K562 (cell line): ENCODE measurements at regions not wholly inside any gene's neighbourhood (a gene's known extent, or its start where the extent isn't known, plus 50 kb on each side); places are given as distances from the start of the nearest gene placed in this dataset.

ENCODE experiments used
- ATAC-seq: fragments of 200-7000 bp; cut with Tn5 transposase; 3 replicates; pipeline ENCODE4 v1.9.1; 2020; ENCODE audit warnings: moderate library complexity
- BruUV-seq: library from RNA; stranded (reverse); fragments of 400-500 nt; replicated peaks from 2 replicates; lab custom pipeline; 2021; lab: Mats Ljungman, UMichigan
- CTCF ChIA-PET: fragments of 300-600 bp; formaldehyde crosslinking; extraction: SDS; loops from one replicate; lab custom pipeline; 2021; ENCODE audit warnings: low intra/inter-chr PET ratio; lab: Yijun Ruan, JAX
- POLR2A ChIA-PET: fragments of 300-600, 350-650 bp; sonication (Branson Sonifier 250); formaldehyde crosslinking; extraction: SDS; loops from one replicate; lab custom pipeline; 2021; ENCODE audit warnings: antibody characterized with exemption, inconsistent platforms; lab: Yijun Ruan, JAX
- DNase-seq, 4 experiments: peaks; one replicate each; pipeline versions ENCODE4 v3.0.0 to v3.0.0-alpha.2; 2011 to 2018; ENCODE audit warnings: low spot score in 3 of 4, mixed read lengths in 3 of 4; ENCODE audit errors: extremely low read depth in 1 of 4
- FAIRE-seq: peaks from 2 replicates; lab custom pipeline; 2011; peaks lifted over from hg19 to GRCh38; lab: Jason Lieb, UNC
- H2AFZ ChIP-seq: 2 replicates; pipeline ENCODE4 v1.6.0; 2011; ENCODE audit warnings: low read depth, low read length, control low read depth, inconsistent platforms
- H3K27ac ChIP-seq: fragments of 200-600 bp; 3 replicates; pipeline ENCODE4 v1.8.0; 2011; ENCODE audit warnings: low read depth, mild to moderate bottlenecking, control low read depth, inconsistent platforms, low read length, moderate library complexity, mixed read lengths; ENCODE audit errors: extremely low read depth
- H3K27me3 ChIP-seq, 2 experiments: fragments of 300-600 bp in 1 of 2; 2 replicates in 1 of 2; 3 replicates in 1 of 2; pipeline versions ENCODE4 v1.6.0 to v1.8.0; 2011; ENCODE audit warnings: inconsistent platforms in 2 of 2, low read length in 2 of 2, mild to moderate bottlenecking in 1 of 2, mixed read lengths in 1 of 2, moderate library complexity in 1 of 2; ENCODE audit not compliant: control insufficient read depth in 2 of 2, insufficient read depth in 2 of 2
- H3K36me3 ChIP-seq: fragments of 300-600 bp; 3 replicates; pipeline ENCODE4 v1.8.0; 2011; ENCODE audit warnings: mild to moderate bottlenecking, low read length, inconsistent platforms; ENCODE audit not compliant: control insufficient read depth, insufficient read depth
- H3K4me1 ChIP-seq, 2 experiments: fragments of 200-600 bp in 1 of 2; replicated peaks in 1 of 2; 2 replicates in 1 of 2; 3 replicates in 1 of 2; pipeline versions ENCODE4 v1.5.1 to v1.8.0; 2011; ENCODE audit warnings: inconsistent platforms in 2 of 2, low read length in 2 of 2, mild to moderate bottlenecking in 1 of 2, mixed read lengths in 1 of 2, moderate library complexity in 1 of 2; ENCODE audit not compliant: control insufficient read depth in 2 of 2, insufficient read depth in 2 of 2
- H3K4me2 ChIP-seq: 2 replicates; pipeline ENCODE4 v1.6.1; 2011; ENCODE audit warnings: low read length, control low read depth, inconsistent platforms, mixed read lengths; ENCODE audit not compliant: insufficient read depth
- H3K4me3 ChIP-seq: fragments of 200-600 bp; sonication (generic), shearing (Covaris generic); 2 replicates; pipeline ENCODE4 v1.5.1; 2016; ENCODE audit warnings: control low read depth, inconsistent platforms
- H3K79me2 ChIP-seq: fragments of 200-600 bp; 3 replicates; pipeline ENCODE4 v1.8.0; 2011; ENCODE audit warnings: low read length, inconsistent platforms; ENCODE audit not compliant: control insufficient read depth, insufficient read depth
- H3K9ac ChIP-seq, 2 experiments: 2 replicates each; pipeline versions ENCODE4 v1.6.0 to v1.6.1; 2011; ENCODE audit warnings: low read depth in 2 of 2, low read length in 2 of 2, control low read depth in 1 of 2, inconsistent platforms in 1 of 2, mild to moderate bottlenecking in 1 of 2, mixed read lengths in 1 of 2; ENCODE audit not compliant: insufficient read depth in 1 of 2
- H3K9me1 ChIP-seq: one replicate; pipeline ENCODE4 v1.6.0; 2011; ENCODE audit warnings: inconsistent platforms, mild to moderate bottlenecking, low read length, moderate library complexity; ENCODE audit not compliant: control insufficient read depth, insufficient read depth
- H3K9me3 ChIP-seq: replicated peaks from 2 replicates; pipeline ENCODE4 v1.5.1; 2011; ENCODE audit warnings: low read depth, low read length, inconsistent platforms; ENCODE audit not compliant: control insufficient read depth, insufficient read depth
- H4K20me1 ChIP-seq: replicated peaks from 2 replicates; pipeline ENCODE4 v1.6.1; 2011; ENCODE audit warnings: low read length, inconsistent platforms, mixed read lengths; ENCODE audit not compliant: control insufficient read depth, insufficient read depth
- CBX8 ChIP-seq: fragments of 200-600 bp; sonication (generic); IDR thresholded peaks from 2 replicates; pipeline ENCODE4 v1.6.1; 2012; ENCODE audit warnings: borderline replicate concordance, mixed run types, low read depth, mild to moderate bottlenecking, moderate library complexity, mixed read lengths, low read length, control low read depth, inconsistent platforms; ENCODE audit not compliant: poor library complexity, severe bottlenecking; ENCODE audit errors: extremely low read depth
- CXXC5 ChIP-seq: fragments of 250-450 bp; sonication (Bioruptor Pico); IDR thresholded peaks from 2 replicates; pipeline ENCODE4 v1.8.0; 2022; ENCODE audit warnings: inconsistent platforms, mild to moderate bottlenecking, moderate library complexity
- HIVEP1 ChIP-seq: fragments of 250-450 bp; sonication (Bioruptor Pico); IDR thresholded peaks from 2 replicates; pipeline ENCODE4 v1.4.0; 2020; ENCODE audit warnings: mild to moderate bottlenecking
- ILK ChIP-seq: fragments of 450-650 bp; IDR thresholded peaks from 2 replicates; pipeline ENCODE4 v1.6.1; 2016; ENCODE audit warnings: missing genetic modification characterization, low read depth, mild to moderate bottlenecking, missing compliant biosample characterization, moderate library complexity, borderline replicate concordance
- RFX1 ChIP-seq: fragments of 450-650 bp; IDR thresholded peaks from 2 replicates; pipeline ENCODE4 v1.6.1; 2016; ENCODE audit warnings: mild to moderate bottlenecking, moderate library complexity
- ZEB2 ChIP-seq: fragments of 450-650 bp; IDR thresholded peaks from 2 replicates; pipeline ENCODE4 v1.6.1; 2016
- ZNF12 ChIP-seq: sonication (generic); formaldehyde crosslinking; IDR thresholded peaks from 2 replicates; pipeline ENCODE4 v1.4.0; 2020; ENCODE audit warnings: mild to moderate bottlenecking, missing genetic modification reagents
- ZNF408 ChIP-seq: fragments of 250-450 bp; sonication (Bioruptor Pico); IDR thresholded peaks from 2 replicates; pipeline ENCODE4 v1.4.0; 2020; ENCODE audit warnings: low read depth, mild to moderate bottlenecking, moderate library complexity
- ZNF436 ChIP-seq: fragments of 250-450, 450-650 bp; sonication (Bioruptor Pico); formaldehyde crosslinking; IDR thresholded peaks from 2 replicates; pipeline ENCODE4 v1.7.0; 2020; ENCODE audit warnings: mild to moderate bottlenecking
- WGBS: fragments of 100-300 bp; shearing (Covaris generic); methylation state at CpG from one replicate; pipeline ENCODE4 v1.1.6; 2016; ENCODE audit warnings: low coverage, mixed read lengths; ENCODE audit not compliant: insufficient coverage; ENCODE audit errors: missing lambda C conversion rate; 5-methylcytosine and 5-hydroxymethylcytosine counted together
- in situ Hi-C: fragments of 300-500 bp; cut with MboI; formaldehyde crosslinking; loops from 4 replicates; pipeline ENCODE4 v1.15.0; 2018; ENCODE audit warnings: inconsistent platforms, mixed read lengths
- intact Hi-C: fragments of 100-400 bp; cut with micrococcal nuclease; formaldehyde crosslinking; loops from 2 replicates; pipeline ENCODE4 v1.14.2; 2022
- TF ChIP-seq, protein P1 (sequence below): fragments of 450-650 bp; IDR thresholded peaks from 2 replicates; pipeline ENCODE4 v1.6.1; 2016; ENCODE audit warnings: low read depth, mild to moderate bottlenecking, moderate library complexity
- TF ChIP-seq, protein P2 (sequence below): fragments of 200-400 bp; formaldehyde crosslinking; IDR thresholded peaks from 2 replicates; pipeline ENCODE4 v1.6.1; 2017; ENCODE audit warnings: mild to moderate bottlenecking, low read depth, low read length, moderate library complexity
- TF ChIP-seq, protein P3 (sequence below): sonication (generic); formaldehyde crosslinking; IDR thresholded peaks from 2 replicates; pipeline ENCODE4 v1.8.0; 2022; ENCODE audit warnings: mild to moderate bottlenecking, missing genetic modification reagents

DNA sequence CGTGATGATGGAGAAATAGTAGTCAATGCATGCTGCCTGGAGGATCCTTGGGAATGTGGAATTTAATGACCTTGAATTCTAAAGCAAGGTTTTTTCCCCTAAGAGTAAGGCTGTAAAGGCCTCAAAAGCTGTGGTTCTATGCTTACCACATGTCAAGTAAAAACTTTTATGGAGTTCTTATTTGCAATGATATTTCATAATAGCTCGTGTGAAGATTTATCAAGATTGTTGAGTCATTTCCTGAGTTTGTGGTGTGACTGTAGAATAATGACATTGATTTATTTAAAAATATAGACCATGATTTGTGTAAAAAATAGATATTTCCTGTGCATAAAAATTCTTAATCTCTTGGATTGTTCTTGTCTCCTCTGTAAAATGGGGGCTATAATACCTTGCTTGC, 67.5 kb upstream of the SORCS1 start:
- H3K27ac ChIP-seq, result no peak overlapping the region
- WGBS, result 0% methylated on average over 2 of the region's 2 CpGs
- no peak for ATAC-seq
- H3K4me3 ChIP-seq, result no peak overlapping the region
- in situ Hi-C loops, result no loop called here
- no peak overlapping the region for H3K9ac ChIP-seq
- no peak overlapping the region for H3K4me2 ChIP-seq
- H3K79me2 ChIP-seq, result no peaks in the 10 kb centered on the region
- H3K4me1 ChIP-seq, result no peaks in the 10 kb centered on the region
- H3K27me3 ChIP-seq, result no peaks in the 10 kb centered on the region
- no peaks in the 10 kb centered on the region for H3K36me3 ChIP-seq
- POLR2A ChIA-PET, result no interaction called here
- no peak for DNase-seq
- H3K9me3 ChIP-seq, result no peaks in the 10 kb centered on the region
- CTCF ChIA-PET, result no interaction called here
- intact Hi-C loops, result no loop called here
- TF ChIP-seq ZNF436 (CRISPR knock-in tag) (no peak), CBX8 (no peak), RFX1 (no peak), HIVEP1 (CRISPR knock-in tag) (no peak), ZNF408 (CRISPR knock-in tag) (no peak), ZEB2 (no peak), ZNF12 (CRISPR knock-in tag) (no peak), CXXC5 (CRISPR knock-in tag) (no peak), ILK (tag) (no peak)
- TF ChIP-seq, protein P1, sequence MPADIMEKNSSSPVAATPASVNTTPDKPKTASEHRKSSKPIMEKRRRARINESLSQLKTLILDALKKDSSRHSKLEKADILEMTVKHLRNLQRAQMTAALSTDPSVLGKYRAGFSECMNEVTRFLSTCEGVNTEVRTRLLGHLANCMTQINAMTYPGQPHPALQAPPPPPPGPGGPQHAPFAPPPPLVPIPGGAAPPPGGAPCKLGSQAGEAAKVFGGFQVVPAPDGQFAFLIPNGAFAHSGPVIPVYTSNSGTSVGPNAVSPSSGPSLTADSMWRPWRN, result no peak
- TF ChIP-seq, protein P2, sequence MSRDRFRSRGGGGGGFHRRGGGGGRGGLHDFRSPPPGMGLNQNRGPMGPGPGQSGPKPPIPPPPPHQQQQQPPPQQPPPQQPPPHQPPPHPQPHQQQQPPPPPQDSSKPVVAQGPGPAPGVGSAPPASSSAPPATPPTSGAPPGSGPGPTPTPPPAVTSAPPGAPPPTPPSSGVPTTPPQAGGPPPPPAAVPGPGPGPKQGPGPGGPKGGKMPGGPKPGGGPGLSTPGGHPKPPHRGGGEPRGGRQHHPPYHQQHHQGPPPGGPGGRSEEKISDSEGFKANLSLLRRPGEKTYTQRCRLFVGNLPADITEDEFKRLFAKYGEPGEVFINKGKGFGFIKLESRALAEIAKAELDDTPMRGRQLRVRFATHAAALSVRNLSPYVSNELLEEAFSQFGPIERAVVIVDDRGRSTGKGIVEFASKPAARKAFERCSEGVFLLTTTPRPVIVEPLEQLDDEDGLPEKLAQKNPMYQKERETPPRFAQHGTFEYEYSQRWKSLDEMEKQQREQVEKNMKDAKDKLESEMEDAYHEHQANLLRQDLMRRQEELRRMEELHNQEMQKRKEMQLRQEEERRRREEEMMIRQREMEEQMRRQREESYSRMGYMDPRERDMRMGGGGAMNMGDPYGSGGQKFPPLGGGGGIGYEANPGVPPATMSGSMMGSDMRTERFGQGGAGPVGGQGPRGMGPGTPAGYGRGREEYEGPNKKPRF, result no peak
- TF ChIP-seq, protein P3, sequence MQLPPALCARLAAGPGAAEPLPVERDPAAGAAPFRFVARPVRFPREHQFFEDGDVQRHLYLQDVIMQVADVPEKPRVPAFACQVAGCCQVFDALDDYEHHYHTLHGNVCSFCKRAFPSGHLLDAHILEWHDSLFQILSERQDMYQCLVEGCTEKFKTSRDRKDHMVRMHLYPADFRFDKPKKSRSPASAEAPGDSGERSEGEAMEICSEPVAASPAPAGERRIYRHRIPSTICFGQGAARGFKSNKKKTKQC (CRISPR knock-in tag), result no peak
- FAIRE-seq, result no peak
- no peaks in the 10 kb centered on the region for H3K9me1 ChIP-seq
- no peaks in the 10 kb centered on the region for H4K20me1 ChIP-seq
- no peak overlapping the region for H2AFZ ChIP-seq
- BruUV-seq, result no TSS peak
